Erythroblast (primary cell): ENCODE measurements at regions not wholly inside any gene's neighbourhood (a gene's known extent, or its start where the extent isn't known, plus 50 kb on each side); places are given as distances from the start of the nearest gene placed in this dataset.
A peak's percentile ranks its signal among the peaks of the same experiment; 100 is the strongest.

Experiments used
- DNase-seq, 2 experiments: peaks; one replicate each; lab custom pipeline; 2025; lab: John Stamatoyannopoulos, UW
- GATA1 ChIP-seq: IDR thresholded peaks from 2 replicates; pipeline ENCODE4 v1.6.1; 2011; ENCODE audit warnings: low read depth, mild to moderate bottlenecking, control low read depth, low read length, moderate library complexity
- POLR2A ChIP-seq: IDR thresholded peaks from 2 replicates; pipeline ENCODE4 v1.6.1; 2011; ENCODE audit warnings: mild to moderate bottlenecking, low read length

GRCh38 chr2:64859312-64860212 lies 129.6 kb upstream of the SLC1A4 start:
- DNase-seq = peak; percentile 58 to 60
- TF ChIP-seq GATA1 (no peak), POLR2A (no peak)

DNA sequence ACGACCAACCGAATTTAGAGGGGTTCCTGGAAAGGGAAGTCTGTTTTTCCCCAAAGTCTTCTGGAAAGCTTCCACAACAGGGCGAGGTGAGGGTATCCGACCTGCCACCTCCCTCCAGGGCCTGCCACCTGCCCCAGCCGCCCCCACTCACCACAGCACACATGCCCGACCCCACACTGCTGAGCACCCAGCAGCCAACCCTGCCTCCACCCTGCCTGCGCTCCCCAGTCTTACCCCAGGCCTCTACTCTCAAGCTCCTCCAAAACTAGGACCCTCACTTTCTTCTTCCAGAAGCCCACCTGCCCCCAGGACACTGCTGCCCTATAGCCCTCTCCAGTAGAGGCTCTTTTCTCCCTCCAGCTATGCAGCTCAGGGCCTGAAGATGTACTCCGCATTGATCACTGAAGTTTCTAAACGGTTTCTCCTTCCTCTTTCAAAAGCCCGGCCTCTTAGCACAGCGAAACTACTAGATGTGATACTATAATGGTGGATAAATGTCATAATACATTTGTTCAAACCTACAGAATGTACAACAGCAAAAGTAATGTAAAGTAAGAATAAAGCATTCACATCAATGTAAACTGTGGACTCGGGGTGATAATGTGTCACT lies 128.8 kb upstream of the SLC1A4 start:
- DNase-seq = no peak
- TF ChIP-seq POLR2A = no peak
- TF ChIP-seq GATA1 = no peak

GRCh38 chr2:64860936-64861335 lies 128.3 kb upstream of the SLC1A4 start:
- TF ChIP-seq GATA1 (no peak), POLR2A (no peak)
- no peak for DNase-seq

- no peak for DNase-seq
- TF ChIP-seq POLR2A (no peak), GATA1 (no peak)
Measured at GRCh38 chr2:64861452-64862397, 127.5 kb upstream of the SLC1A4 start.

- TF ChIP-seq POLR2A (no peak), GATA1 (no peak)
- no peak for DNase-seq
Measured at GRCh38 chr2:64862623-64863022, 126.6 kb upstream of the SLC1A4 start.

DNA sequence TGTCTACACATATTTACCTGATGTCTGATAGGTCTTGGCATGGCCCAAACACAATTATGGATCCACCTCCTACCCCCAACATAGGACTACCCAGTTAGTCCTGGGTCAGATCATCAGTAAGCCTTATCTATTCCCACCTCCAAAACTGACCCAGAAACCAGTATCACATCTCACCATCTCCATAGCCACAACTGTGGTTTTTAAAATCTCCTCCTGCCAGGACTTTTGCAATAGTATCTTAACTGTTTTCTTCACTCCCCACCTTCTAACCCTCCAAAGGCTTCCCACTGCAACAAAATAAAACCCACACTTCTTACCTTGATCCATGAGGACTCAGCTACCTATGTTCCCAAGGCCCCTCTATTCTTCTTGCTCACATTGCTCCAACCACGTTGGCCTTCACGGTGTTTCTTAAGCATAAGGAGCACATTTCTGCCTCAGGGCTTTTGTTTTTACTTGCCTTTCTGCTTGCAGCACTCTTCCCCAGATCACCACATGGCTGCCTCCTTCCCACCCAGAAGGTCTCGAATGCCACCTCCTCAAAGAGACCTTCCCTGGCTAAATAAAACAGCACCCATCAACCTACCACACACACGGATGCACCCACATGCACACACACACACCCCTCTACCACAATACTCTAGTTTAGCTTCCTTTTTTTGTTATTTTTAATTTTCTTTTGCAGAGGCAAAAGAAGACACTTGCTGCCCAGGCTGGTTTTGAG lies 125.9 kb upstream of the SLC1A4 start:
- DNase-seq = no peak
- no peak for TF ChIP-seq POLR2A
- TF ChIP-seq GATA1 = no peak

DNA sequence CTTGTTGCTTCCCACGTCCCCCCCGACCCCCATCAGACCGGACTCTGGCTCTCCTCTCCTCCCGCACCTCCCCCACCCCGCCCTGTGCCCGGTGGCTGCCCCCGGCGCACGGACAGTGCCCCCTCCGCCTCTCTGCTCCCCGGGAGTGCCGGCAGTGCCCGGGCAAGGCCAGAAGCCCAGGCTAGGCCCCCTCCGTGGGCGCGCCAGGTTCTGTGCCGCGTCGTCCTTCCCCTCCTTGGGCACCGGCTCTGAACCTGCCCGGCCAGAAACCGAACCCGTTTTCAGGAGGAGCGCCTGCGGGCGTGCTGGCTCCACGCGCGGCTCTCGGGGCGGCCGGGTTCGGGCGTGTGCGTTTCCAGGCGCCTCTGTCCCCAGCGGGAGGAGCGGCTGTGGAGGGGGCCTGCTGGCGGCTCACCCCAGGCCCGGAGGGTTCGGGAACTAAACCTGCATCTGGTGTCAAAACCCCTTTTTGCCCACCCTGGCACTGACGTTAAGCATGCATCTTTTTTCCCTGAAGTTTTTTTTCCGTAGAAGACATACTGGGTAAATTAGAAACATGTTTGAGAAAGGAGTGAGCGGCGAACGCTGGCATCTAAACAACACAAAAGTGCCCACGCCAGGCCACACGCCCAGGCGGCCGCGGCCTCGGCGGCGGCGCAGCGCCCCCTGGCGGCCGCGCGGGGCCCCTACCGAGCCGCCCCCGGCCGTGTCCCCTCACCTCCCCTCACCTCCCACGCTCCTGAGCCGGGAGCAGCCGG lies 123.9 kb upstream of the SLC1A4 start:
- DNase-seq = peak; percentile 67 to 81
- TF ChIP-seq POLR2A (no peak), GATA1 (no peak)

GRCh38 chr2:64865831-64866345 lies 123.3 kb upstream of the SLC1A4 start:
- TF ChIP-seq GATA1 = no peak
- TF ChIP-seq POLR2A = no peak
- DNase-seq = no peak

GRCh38 chr2:64866797-64867196 lies 122.4 kb upstream of the SLC1A4 start:
- TF ChIP-seq POLR2A = no peak
- no peak for TF ChIP-seq GATA1
- no peak for DNase-seq

DNA sequence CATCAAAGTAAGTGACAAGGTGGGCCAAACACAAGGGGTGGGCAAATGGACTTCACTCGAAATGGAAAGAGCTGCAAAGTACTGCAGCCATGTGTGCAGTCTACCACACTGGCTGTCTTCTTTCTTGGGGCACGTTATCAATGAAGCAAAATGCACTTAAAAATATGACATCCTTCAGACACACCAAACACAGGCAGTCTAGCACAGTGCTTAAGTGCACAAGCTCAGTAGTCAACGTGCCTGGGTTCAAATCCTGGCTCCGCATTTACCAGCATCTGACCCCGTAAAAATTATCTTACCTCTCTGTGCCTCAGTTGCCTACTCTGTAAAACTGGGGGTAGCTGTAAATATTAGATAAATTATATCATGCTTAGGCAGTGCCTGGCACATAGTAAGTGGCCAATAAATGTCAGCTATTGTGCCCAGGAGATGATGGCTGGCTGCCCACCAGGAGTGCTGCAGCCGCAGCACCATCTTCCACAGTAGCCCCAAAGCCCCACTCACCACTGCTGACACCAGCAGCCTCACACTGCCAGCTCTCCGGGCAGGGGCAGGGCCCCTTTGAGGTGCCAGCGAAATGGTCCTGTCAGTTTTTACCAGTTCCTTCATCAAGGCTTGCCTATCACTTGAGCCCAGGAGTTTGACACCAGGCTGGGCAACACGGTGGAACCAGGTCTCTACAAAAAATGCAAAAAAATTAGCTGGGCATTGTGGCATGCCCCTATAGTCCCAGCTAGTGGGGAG lies 121.8 kb upstream of the SLC1A4 start:
- TF ChIP-seq POLR2A (no peak), GATA1 (no peak)
- DNase-seq = no peak

DNA sequence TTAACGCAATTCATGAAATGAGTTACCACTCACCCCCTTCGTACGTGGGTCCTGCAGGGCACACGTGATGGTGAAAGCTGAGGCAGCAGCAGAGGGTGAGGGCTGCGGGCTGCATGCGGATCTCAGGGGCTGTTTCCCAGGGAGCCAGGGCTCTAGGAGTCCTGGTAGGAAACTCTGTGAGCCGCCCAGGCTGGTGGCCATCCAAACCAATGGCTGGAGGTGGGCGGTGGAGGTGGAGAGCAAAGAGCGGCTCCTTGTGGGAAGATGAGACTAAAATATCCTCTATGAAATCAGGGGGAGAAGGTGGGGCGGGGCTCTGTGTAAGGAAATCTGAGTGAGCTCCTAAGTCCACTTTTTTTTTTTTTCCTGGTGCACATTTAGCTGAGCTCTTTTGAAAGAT lies 120.1 kb upstream of the SLC1A4 start:
- no peak for TF ChIP-seq POLR2A
- no peak for TF ChIP-seq GATA1

More for the DNA sequence above, 120.1 kb upstream of the SLC1A4 start:
- DNase-seq = no peak
